Upper lobe of left lung (tissue), 6 donors: ENCODE measurements at regions not wholly inside any gene's neighbourhood (a gene's known extent, or its start where the extent isn't known, plus 50 kb on each side); places are given as distances from the start of the nearest gene placed in this dataset.

Source experiments
- ATAC-seq, 2 donors: fragments of 200-7000 bp; cut with Tn5 transposase; one replicate each; pipeline ENCODE4 v1.9.1; 2022; ENCODE audit warnings: mild to moderate bottlenecking in 2 of 2, moderate library complexity in 2 of 2; ENCODE audit not compliant: low FRiP score in 2 of 2
- DNase-seq, 2 donors: peaks; one replicate each; pipeline ENCODE4 v3.0.0-alpha.2; 2019 to 2020
- H3K27ac ChIP-seq, 4 donors: fragments of 200-600 bp; sonication (generic); one replicate each; pipeline ENCODE4 v1.5.1; 2016 to 2019
- H3K27me3 ChIP-seq, 4 donors: fragments of 200-600 bp; sonication (generic); one replicate each; pipeline ENCODE4 v1.5.1; 2017 to 2019
- H3K36me3 ChIP-seq, 4 donors: fragments of 200-600 bp; sonication (generic); one replicate each; pipeline ENCODE4 v1.5.1; 2016 to 2019
- H3K4me1 ChIP-seq, 4 donors: fragments of 200-600 bp; sonication (generic); one replicate each; pipeline ENCODE4 v1.5.1; 2018 to 2019
- H3K4me3 ChIP-seq, 4 donors: fragments of 200-600 bp; sonication (generic); one replicate each; pipeline ENCODE4 v1.5.1; 2017 to 2019; ENCODE audit warnings: mild to moderate bottlenecking in 2 of 4, moderate library complexity in 1 of 4
- H3K9me3 ChIP-seq, 4 donors: fragments of 200-600 bp; sonication (generic); one replicate each; pipeline ENCODE4 v1.5.1; 2018 to 2019
- EP300 ChIP-seq, 4 donors: sonication (generic); formaldehyde crosslinking; IDR thresholded peaks; one replicate each; pipeline ENCODE4 v1.5.1; 2017; ENCODE audit warnings: antibody characterized with exemption in 4 of 4, control low read depth in 2 of 4
- POLR2A ChIP-seq, 4 donors: fragments of 450-650 bp; IDR thresholded peaks; one replicate each; pipeline ENCODE4 v1.5.1; 2016 to 2017; ENCODE audit warnings: antibody characterized with exemption in 4 of 4, mild to moderate bottlenecking in 2 of 4
- POLR2AphosphoS5 ChIP-seq, 2 donors: sonication (generic); formaldehyde crosslinking; IDR thresholded peaks; one replicate each; pipeline ENCODE4 v1.5.1; 2017; ENCODE audit warnings: antibody characterized with exemption in 2 of 2
- WGBS, 2 donors: methylation state at CpG; one replicate each; pipeline ENCODE4 v1.1.5; 2017 to 2018; 5-methylcytosine and 5-hydroxymethylcytosine counted together
- TF ChIP-seq, protein P1 (sequence below), 6 experiments: fragments of 450-650 bp in 4 of 6; fragments of 200-600 bp in 2 of 6; sonication (generic) in 2 of 6; IDR thresholded peaks; one replicate each; pipeline ENCODE4 v1.5.1; 2016 to 2019; ENCODE audit warnings: antibody characterized with exemption in 6 of 6
- donor health status: DM: no; HTN: no; CAD: no; lungs with moderate emphysema.
- donor health status: DM: no; HTN: yes; CAD: no; lungs with severe emphysema.

- 45 to 61% methylated on average over 5 of the region's 5 CpGs for WGBS, 2 donors
- no peak for ATAC-seq
- Histone ChIP-seq H3K36me3 (no peaks in the 10 kb centered on the region), H3K4me1 (peaks cover 0 to 3% (median 0%) of the 10 kb centered on the region in 4 donors), H3K27me3 (no peaks in the 10 kb centered on the region), H3K9me3 (no peaks in the 10 kb centered on the region), H3K27ac (no peak overlapping the region), H3K4me3 (no peak overlapping the region)
- no peak for DNase-seq
- TF ChIP-seq POLR2AphosphoS5 (IDR thresholded peaks at IDR 0.05) (no peak), POLR2A (IDR thresholded peaks at IDR 0.05) (no peak), EP300 (IDR thresholded peaks at IDR 0.05) (no peak)
- TF ChIP-seq, protein P1, sequence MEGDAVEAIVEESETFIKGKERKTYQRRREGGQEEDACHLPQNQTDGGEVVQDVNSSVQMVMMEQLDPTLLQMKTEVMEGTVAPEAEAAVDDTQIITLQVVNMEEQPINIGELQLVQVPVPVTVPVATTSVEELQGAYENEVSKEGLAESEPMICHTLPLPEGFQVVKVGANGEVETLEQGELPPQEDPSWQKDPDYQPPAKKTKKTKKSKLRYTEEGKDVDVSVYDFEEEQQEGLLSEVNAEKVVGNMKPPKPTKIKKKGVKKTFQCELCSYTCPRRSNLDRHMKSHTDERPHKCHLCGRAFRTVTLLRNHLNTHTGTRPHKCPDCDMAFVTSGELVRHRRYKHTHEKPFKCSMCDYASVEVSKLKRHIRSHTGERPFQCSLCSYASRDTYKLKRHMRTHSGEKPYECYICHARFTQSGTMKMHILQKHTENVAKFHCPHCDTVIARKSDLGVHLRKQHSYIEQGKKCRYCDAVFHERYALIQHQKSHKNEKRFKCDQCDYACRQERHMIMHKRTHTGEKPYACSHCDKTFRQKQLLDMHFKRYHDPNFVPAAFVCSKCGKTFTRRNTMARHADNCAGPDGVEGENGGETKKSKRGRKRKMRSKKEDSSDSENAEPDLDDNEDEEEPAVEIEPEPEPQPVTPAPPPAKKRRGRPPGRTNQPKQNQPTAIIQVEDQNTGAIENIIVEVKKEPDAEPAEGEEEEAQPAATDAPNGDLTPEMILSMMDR (IDR thresholded peaks at IDR 0.05): no peak
Measured at GRCh38 chr11:112612250-112612849, 348.9 kb upstream of the NCAM1 start.

DNA sequence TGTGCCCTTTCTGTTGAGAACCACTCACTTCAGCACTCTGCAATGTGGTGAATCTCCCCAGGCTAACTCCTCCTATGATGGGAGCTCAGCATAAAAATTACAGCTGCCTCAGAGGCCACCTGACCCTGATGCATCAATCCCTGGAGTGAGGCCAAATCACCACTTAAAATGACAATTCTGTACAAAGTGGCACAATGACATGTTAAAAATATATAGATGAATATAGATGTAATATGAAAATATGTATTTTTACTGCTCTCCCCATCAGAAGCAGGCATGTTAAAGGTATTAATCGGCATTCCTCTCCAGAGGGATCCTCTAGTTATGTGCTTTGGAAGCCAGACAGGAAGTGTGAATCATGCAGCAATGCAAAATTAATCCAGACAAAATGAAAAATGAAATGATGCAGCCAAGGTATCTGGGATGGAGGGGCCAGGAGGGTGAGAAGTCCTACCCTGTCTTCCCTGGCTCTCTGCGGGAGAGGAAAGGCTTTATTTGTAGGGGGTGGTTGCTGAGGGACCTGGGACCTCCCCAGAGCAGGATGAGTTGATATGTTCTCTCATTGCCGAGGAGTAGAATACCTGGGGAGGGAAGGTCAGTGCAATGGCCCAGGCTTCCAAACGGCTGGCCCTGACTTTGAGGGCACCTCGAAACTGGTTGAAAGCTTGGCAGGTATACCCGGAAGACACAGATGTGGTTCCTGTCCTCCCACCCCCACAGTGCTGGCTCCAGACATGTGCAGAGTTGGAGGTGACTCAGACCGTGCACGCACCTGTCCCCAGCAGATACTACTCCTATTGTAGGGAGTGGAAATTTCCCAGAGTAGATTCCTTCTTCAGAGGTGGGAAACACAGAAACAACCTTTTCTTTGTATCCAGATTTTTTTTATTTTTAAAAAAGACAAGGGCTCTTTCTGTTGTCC is 347.9 kb upstream of the NCAM1 start:
- H3K27me3 ChIP-seq: no peaks in the 10 kb centered on the region
- TF ChIP-seq POLR2AphosphoS5 (IDR thresholded peaks at IDR 0.05) (no peak), EP300 (IDR thresholded peaks at IDR 0.05) (no peak), POLR2A (IDR thresholded peaks at IDR 0.05) (no peak)
- TF ChIP-seq, protein P1 (IDR thresholded peaks at IDR 0.05): no peak
- 71 to 73% methylated on average over 6 to 8 of the region's 8 CpGs for WGBS, 2 donors
- H3K36me3 ChIP-seq: no peaks in the 10 kb centered on the region
- H3K9me3 ChIP-seq: no peaks in the 10 kb centered on the region
- no peak overlapping the region for H3K4me3 ChIP-seq
- H3K27ac ChIP-seq: no peak overlapping the region
- no peak for DNase-seq
- peak in 1 of 2 donors; percentile 66 for ATAC-seq
- H3K4me1 ChIP-seq: peaks cover 0 to 3% (median 0%) of the 10 kb centered on the region in 4 donors

DNA sequence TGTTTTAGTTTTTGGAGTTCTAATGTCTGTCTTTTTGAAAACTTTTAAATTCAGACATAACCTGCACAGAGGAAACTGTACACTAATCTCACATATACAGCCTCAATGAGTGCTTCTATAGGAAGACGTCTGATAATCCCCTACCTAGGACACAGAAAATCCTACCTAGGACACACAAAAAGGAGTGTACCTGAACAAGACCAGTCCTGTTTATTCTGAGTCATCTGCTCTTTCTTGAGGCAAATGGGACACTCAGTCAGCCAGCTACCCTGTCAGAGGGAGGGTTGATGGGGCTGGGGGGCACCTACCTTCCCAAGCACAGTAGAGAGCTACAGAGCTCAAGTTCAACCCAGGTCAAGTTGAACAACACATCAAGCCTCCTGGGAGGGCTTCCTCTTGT is 346.6 kb upstream of the NCAM1 start:
- ATAC-seq (no peak), DNase-seq (no peak)
- H3K4me3 ChIP-seq: no peak overlapping the region
- TF ChIP-seq POLR2A (IDR thresholded peaks at IDR 0.05) (no peak), EP300 (IDR thresholded peaks at IDR 0.05) (no peak), POLR2AphosphoS5 (IDR thresholded peaks at IDR 0.05) (no peak)
- TF ChIP-seq, protein P1 (IDR thresholded peaks at IDR 0.05): no peak
- H3K36me3 ChIP-seq: no peaks in the 10 kb centered on the region
- peaks cover 0 to 3% (median 0%) of the 10 kb centered on the region in 4 donors for H3K4me1 ChIP-seq
- no peak overlapping the region for H3K27ac ChIP-seq
- no peaks in the 10 kb centered on the region for H3K9me3 ChIP-seq
- WGBS, 2 donors: 79 to 88% methylated on average over 1 of the region's 1 CpG
- H3K27me3 ChIP-seq: no peaks in the 10 kb centered on the region

DNA sequence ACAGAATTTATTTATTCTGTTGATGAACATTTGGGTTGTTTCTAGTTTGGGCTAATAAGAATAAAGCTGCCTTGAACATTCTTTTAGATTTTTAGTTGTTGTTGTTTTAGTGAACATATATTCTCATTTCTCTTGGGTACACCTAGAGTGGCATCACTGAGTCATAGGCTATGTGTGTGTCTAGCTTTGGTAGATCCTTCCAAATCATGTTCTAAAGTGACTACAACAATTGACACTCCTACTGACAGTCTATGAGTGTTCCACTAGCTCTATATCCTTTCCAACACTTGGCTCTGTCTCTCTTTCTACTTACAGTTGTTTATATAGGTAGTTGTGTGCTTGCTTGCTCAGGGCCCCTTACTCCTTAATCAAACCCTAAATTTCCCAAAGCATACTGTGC is 346.0 kb upstream of the NCAM1 start:
- no peaks in the 10 kb centered on the region for H3K27me3 ChIP-seq
- TF ChIP-seq EP300 (IDR thresholded peaks at IDR 0.05) (no peak), POLR2A (IDR thresholded peaks at IDR 0.05) (no peak), POLR2AphosphoS5 (IDR thresholded peaks at IDR 0.05) (no peak)
- TF ChIP-seq, protein P1 (IDR thresholded peaks at IDR 0.05): no peak
- DNase-seq: no peak
- no peaks in the 10 kb centered on the region for H3K9me3 ChIP-seq
- no peaks in the 10 kb centered on the region for H3K36me3 ChIP-seq
- H3K27ac ChIP-seq: peak overlapping the region in 1 of 4 donors; percentile 24
- no peak for ATAC-seq
- peaks cover 0 to 3% (median 0%) of the 10 kb centered on the region in 4 donors for H3K4me1 ChIP-seq
- no peak overlapping the region for H3K4me3 ChIP-seq
